Smooth muscle cell (in vitro differentiated cells): ENCODE measurements at regions not wholly inside any gene's neighbourhood (a gene's known extent, or its start where the extent isn't known, plus 50 kb on each side); places are given as distances from the start of the nearest gene placed in this dataset.
A peak's percentile ranks its signal among the peaks of the same experiment; 100 is the strongest.

ENCODE experiments used
- DNase-seq: peaks from one replicate; lab custom pipeline; 2025; ENCODE audit not compliant: unreplicated experiment; lab: John Stamatoyannopoulos, UW
- H2AFZ ChIP-seq: fragments of 200-600 bp; sonication (generic); 2 replicates; pipeline ENCODE4 v1.6.0; 2016; ENCODE audit warnings: antibody characterized with exemption, low read depth, mild to moderate bottlenecking
- H3F3A ChIP-seq: fragments of 200-600 bp; sonication (generic); 2 replicates; pipeline ENCODE4 v1.6.0; 2017; ENCODE audit warnings: antibody characterized with exemption, low read depth
- H3K27ac ChIP-seq: fragments of 200-600 bp; sonication (generic); 2 replicates; pipeline ENCODE4 v1.5.1; 2016; ENCODE audit warnings: low read depth, mild to moderate bottlenecking
- H3K27me3 ChIP-seq: fragments of 200-600 bp; sonication (generic); 2 replicates; pipeline ENCODE4 v1.6.1; 2016; ENCODE audit warnings: low read depth, mild to moderate bottlenecking
- H3K36me3 ChIP-seq: fragments of 200-600 bp; sonication (generic); 2 replicates; pipeline ENCODE4 v1.5.1; 2016; ENCODE audit warnings: low read depth
- H3K4me1 ChIP-seq: fragments of 200-600 bp; sonication (generic); 2 replicates; pipeline ENCODE4 v1.5.1; 2016; ENCODE audit warnings: low read depth
- H3K4me2 ChIP-seq: fragments of 200-600 bp; sonication (generic); 2 replicates; pipeline ENCODE4 v1.6.0; 2016; ENCODE audit warnings: mild to moderate bottlenecking
- H3K4me3 ChIP-seq: fragments of 200-600 bp; sonication (generic); 2 replicates; pipeline ENCODE4 v1.5.1; 2016; ENCODE audit warnings: mild to moderate bottlenecking
- H3K79me2 ChIP-seq: fragments of 200-600 bp; sonication (generic); 2 replicates; pipeline ENCODE4 v1.6.0; 2016; ENCODE audit warnings: low read depth, mild to moderate bottlenecking
- H3K9ac ChIP-seq: fragments of 200-600 bp; sonication (generic); 2 replicates; pipeline ENCODE4 v1.6.0; 2016; ENCODE audit warnings: low read depth
- H3K9me3 ChIP-seq: fragments of 200-600 bp; sonication (generic); replicated peaks from 2 replicates; pipeline ENCODE4 v1.5.1; 2016; ENCODE audit warnings: low read depth
- H4K20me1 ChIP-seq: fragments of 200-600 bp; sonication (generic); 2 replicates; pipeline ENCODE4 v1.6.0; 2016; ENCODE audit warnings: low read depth
- WGBS: methylation state at CpG from one replicate; pipeline ENCODE4 v1.1.7; 2016; ENCODE audit warnings: low lambda C conversion rate; 5-methylcytosine and 5-hydroxymethylcytosine counted together
- TF ChIP-seq, protein P1 (sequence below): fragments of 200-600 bp; sonication (generic); IDR thresholded peaks from 2 replicates; pipeline ENCODE4 v1.5.1; 2017; ENCODE audit warnings: borderline replicate concordance, mild to moderate bottlenecking, antibody characterized with exemption; ENCODE audit not compliant: insufficient read depth, poor library complexity, severe bottlenecking

- no peak for DNase-seq
- no peak overlapping the region for H2AFZ ChIP-seq
These were observed 68.3 kb upstream of the ACYP2 start for GRCh38 chr2:54047091-54047490.

GRCh38 chr2:54042897-54043620, 72.3 kb upstream of the PSME4 start:
- H3K27me3 ChIP-seq, result no peaks in the 10 kb centered on the region
- H3K4me1 ChIP-seq, result no peaks in the 10 kb centered on the region
- no peaks in the 10 kb centered on the region for H3K9me3 ChIP-seq
- no peak overlapping the region for H3K4me2 ChIP-seq
- no peaks in the 10 kb centered on the region for H3F3A ChIP-seq
- no peak overlapping the region for H3K9ac ChIP-seq
- H3K36me3 ChIP-seq, result no peaks in the 10 kb centered on the region
- H3K27ac ChIP-seq, result no peak overlapping the region
- TF ChIP-seq, protein P1, sequence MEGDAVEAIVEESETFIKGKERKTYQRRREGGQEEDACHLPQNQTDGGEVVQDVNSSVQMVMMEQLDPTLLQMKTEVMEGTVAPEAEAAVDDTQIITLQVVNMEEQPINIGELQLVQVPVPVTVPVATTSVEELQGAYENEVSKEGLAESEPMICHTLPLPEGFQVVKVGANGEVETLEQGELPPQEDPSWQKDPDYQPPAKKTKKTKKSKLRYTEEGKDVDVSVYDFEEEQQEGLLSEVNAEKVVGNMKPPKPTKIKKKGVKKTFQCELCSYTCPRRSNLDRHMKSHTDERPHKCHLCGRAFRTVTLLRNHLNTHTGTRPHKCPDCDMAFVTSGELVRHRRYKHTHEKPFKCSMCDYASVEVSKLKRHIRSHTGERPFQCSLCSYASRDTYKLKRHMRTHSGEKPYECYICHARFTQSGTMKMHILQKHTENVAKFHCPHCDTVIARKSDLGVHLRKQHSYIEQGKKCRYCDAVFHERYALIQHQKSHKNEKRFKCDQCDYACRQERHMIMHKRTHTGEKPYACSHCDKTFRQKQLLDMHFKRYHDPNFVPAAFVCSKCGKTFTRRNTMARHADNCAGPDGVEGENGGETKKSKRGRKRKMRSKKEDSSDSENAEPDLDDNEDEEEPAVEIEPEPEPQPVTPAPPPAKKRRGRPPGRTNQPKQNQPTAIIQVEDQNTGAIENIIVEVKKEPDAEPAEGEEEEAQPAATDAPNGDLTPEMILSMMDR, result no peak
- H2AFZ ChIP-seq, result no peak overlapping the region
- H3K79me2 ChIP-seq, result no peaks in the 10 kb centered on the region
- no peak overlapping the region for H3K4me3 ChIP-seq
- DNase-seq, result no peak
- H4K20me1 ChIP-seq, result no peaks in the 10 kb centered on the region
- WGBS, result 95% methylated on average over 2 of the region's 2 CpGs

More at GRCh38 chr2:54047091-54047490, 68.3 kb upstream of the ACYP2 start:
- Histone ChIP-seq H3K36me3 (no peaks in the 10 kb centered on the region), H3K4me3 (no peak overlapping the region), H4K20me1 (no peaks in the 10 kb centered on the region), H3K27me3 (no peaks in the 10 kb centered on the region), H3K4me1 (no peaks in the 10 kb centered on the region), H3K9me3 (no peaks in the 10 kb centered on the region), H3K4me2 (peak overlapping the region; percentile 22), H3K27ac (peak overlapping the region; percentile 50), H3K9ac (peak overlapping the region; percentile 28), H3F3A (no peaks in the 10 kb centered on the region), H3K79me2 (no peaks in the 10 kb centered on the region)
- TF ChIP-seq, protein P1, result no peak
- 76% methylated on average over 4 of the region's 4 CpGs for WGBS

GRCh38 chr2:54042341-54042740, 71.5 kb upstream of the PSME4 start:
- no peaks in the 10 kb centered on the region for H4K20me1 ChIP-seq
- H3K9ac ChIP-seq, result no peak overlapping the region
- H3K4me1 ChIP-seq, result no peaks in the 10 kb centered on the region
- no peaks in the 10 kb centered on the region for H3F3A ChIP-seq
- H3K4me3 ChIP-seq, result no peak overlapping the region
- H3K27me3 ChIP-seq, result no peaks in the 10 kb centered on the region
- H3K79me2 ChIP-seq, result no peaks in the 10 kb centered on the region
- H3K4me2 ChIP-seq, result no peak overlapping the region
- H2AFZ ChIP-seq, result no peak overlapping the region
- TF ChIP-seq, protein P1, result no peak
- no peaks in the 10 kb centered on the region for H3K9me3 ChIP-seq
- DNase-seq, result no peak
- 76% methylated on average over 2 of the region's 2 CpGs for WGBS
- no peaks in the 10 kb centered on the region for H3K36me3 ChIP-seq
- no peak overlapping the region for H3K27ac ChIP-seq

- no peaks in the 10 kb centered on the region for H4K20me1 ChIP-seq
- no peak overlapping the region for H3K9ac ChIP-seq
- H3K79me2 ChIP-seq, result no peaks in the 10 kb centered on the region
- no peak overlapping the region for H3K4me2 ChIP-seq
- no peaks in the 10 kb centered on the region for H3F3A ChIP-seq
- H3K4me1 ChIP-seq, result no peaks in the 10 kb centered on the region
- H3K9me3 ChIP-seq, result no peaks in the 10 kb centered on the region
- WGBS, result 83% methylated on average over 4 of the region's 4 CpGs
- no peaks in the 10 kb centered on the region for H3K27me3 ChIP-seq
- no peak overlapping the region for H3K4me3 ChIP-seq
- no peak overlapping the region for H2AFZ ChIP-seq
- no peak overlapping the region for H3K27ac ChIP-seq
- TF ChIP-seq, protein P1, result no peak
- no peak for DNase-seq
- no peaks in the 10 kb centered on the region for H3K36me3 ChIP-seq
These were observed 70.3 kb upstream of the PSME4 start for GRCh38 chr2:54041135-54041534.
